ENCODE measurements at regions not wholly inside any gene's neighbourhood (a gene's known extent, or its start where the extent isn't known, plus 50 kb on each side); places are given as distances from the start of the nearest gene placed in this dataset.

- TF ChIP-seq CTCF (IDR thresholded peaks at IDR 0.05): no peak
- TF ChIP-seq POLR2AphosphoS5 (IDR thresholded peaks at IDR 0.05): no peak
These were observed 154.4 kb upstream of the MKLN1 start for GRCh38 chr7:131173145-131173890.
